NCI-H1092 treated with DMSO at 0.1 percent for 48 hours (cell line): ENCODE measurements at regions not wholly inside any gene's neighbourhood (a gene's known extent, or its start where the extent isn't known, plus 50 kb on each side); places are given as distances from the start of the nearest gene placed in this dataset.

ENCODE experiments used
- DNase-seq: peaks from one replicate; lab custom pipeline; 2025; lab: John Stamatoyannopoulos, UW

- DNase-seq: no peak
These were observed 486.0 kb downstream of the ENC1 start for GRCh38 chr5:74154526-74154925.

GRCh38 chr5:74153255-74153790 lies 487.2 kb downstream of the ENC1 start:
- no peak for DNase-seq

GRCh38 chr5:74152625-74153254 lies 487.8 kb downstream of the ENC1 start:
- no peak for DNase-seq

DNA sequence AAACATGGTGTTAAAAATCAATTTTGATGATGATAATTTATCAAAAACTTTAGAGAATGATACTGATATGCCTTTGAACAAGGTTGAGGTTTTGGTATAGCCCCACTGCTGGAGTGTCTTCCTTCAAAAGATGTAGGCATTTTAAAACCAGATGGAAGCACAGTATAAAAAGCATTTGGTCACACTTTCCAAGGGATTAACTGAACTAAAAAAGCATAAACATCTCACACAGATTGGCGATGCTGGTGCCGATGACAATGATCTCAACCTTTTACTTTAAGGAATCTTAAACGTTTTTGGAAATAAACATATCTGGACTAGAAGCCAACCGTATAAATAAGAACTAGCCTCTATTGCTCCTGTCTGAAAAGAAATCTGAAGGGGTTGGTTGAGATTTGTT lies 488.4 kb downstream of the ENC1 start:
- DNase-seq: no peak

GRCh38 chr5:74149395-74149794 lies 491.1 kb downstream of the ENC1 start:
- DNase-seq: peak; percentile 35

DNA sequence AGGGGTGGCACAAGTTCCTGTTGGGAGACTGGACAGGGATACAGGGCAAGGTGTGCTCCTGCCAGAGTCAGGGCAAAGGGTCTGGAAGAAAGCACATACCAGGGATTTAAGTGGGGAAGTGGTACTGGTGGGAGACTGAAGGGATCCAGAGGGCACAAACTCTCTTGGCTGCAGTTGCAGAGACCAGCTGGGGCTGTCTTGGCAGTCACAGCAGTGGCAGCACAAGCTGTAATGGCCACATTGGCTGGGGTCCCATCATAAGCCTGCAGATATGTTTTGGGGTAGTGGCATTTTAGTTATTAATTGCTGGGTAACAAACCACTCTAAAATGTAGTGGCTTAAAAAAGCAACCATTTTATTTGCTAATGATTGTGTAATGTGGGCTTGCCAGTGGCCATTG lies 492.2 kb downstream of the ENC1 start:
- DNase-seq: peak; percentile 17

DNA sequence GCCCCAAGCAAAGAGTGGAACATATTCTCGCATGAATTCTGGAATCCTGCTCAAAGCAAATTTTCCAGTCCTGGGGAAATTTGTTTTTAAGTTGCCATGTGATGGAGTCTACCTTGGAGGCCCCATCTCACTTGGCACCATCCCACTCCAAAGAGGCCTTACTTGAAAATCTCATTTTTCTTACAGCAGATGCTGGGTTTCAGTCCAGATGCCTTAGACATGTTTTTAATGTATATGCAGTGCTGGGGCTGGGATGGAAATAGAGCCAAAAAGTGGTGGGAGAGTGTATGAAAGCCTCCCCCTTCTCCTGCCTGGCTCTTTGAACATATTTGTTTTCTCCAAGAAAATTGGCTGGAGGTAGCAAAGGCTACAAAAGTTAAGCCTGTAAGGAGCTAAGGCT lies 493.7 kb downstream of the ENC1 start:
- no peak for DNase-seq

GRCh38 chr5:74145951-74146350 lies 494.6 kb downstream of the ENC1 start:
- DNase-seq: no peak

- no peak for DNase-seq
These were observed 496.7 kb downstream of the ENC1 start for GRCh38 chr5:74143721-74144330.

DNA sequence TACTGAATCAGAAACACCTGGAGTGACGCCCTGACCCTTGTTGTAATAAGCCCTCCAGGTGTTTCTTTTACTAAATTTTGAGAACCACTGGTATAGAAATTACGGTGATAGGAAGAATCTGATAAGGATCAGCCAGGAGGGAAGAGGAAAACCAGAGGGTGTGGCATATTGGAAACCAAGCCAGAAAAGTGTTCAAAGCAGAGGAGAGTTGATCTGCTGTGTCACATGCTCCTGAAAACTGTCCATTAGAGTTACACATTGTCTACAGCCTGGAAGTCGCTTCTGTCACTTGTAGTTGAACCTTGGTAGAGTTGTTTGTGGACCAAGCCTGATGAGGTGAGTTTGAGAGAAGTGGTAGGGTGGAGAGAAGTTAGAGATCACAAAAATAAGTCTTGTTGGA lies 497.4 kb downstream of the ENC1 start:
- DNase-seq: no peak

- DNase-seq: no peak
These were observed 499.5 kb downstream of the ENC1 start for GRCh38 chr5:74141053-74141452.

GRCh38 chr5:74140409-74140808 lies 500.1 kb downstream of the ENC1 start:
- DNase-seq: no peak

GRCh38 chr5:74139589-74139988 lies 500.9 kb downstream of the ENC1 start:
- no peak for DNase-seq

GRCh38 chr5:74138721-74139120 lies 501.8 kb downstream of the ENC1 start:
- DNase-seq: no peak

GRCh38 chr5:74136276-74136825 lies 504.2 kb downstream of the ENC1 start:
- DNase-seq: no peak

GRCh38 chr5:74135033-74135432 lies 505.5 kb downstream of the ENC1 start:
- no peak for DNase-seq

- no peak for DNase-seq
These were observed 506.5 kb downstream of the ARHGEF28 start for GRCh38 chr5:74132485-74132884.

- no peak for DNase-seq
These were observed 505.3 kb downstream of the ARHGEF28 start for GRCh38 chr5:74131250-74131649.

DNA sequence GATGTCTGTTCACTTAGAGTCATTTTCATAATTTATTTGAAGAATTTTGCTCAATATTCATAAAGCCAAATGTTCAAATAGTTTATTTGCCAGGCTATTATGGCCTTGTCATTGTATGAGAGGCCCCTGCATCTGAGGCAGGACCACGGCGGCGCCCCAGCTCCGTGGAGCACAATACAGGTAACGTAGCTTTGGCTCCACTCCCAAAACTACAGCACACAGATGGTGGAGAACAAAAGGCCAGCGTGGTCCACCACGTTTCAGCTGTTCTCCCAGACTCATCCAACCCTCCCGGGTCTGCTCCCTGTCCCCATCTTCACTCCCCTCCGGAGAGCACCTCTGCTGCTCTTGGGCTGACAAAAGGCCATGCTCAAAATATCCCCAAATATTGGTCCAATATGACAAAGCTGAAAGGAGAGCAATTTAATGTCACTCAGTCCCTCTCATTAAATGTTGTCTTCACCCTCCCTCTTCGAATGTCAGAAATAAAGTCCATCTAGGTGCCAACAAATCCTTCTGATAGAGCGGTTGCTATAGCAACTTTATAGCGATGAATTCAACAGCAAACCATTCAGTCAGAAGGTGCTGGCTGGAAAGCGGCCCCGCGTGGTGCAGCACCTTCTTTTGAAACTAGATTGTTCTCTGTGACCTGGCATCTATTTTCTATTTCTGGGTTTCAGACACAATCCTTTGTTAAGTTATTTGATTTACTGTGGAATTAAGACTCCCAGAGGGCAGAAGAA lies 504.3 kb downstream of the ARHGEF28 start:
- peak; percentile 100 for DNase-seq

DNA sequence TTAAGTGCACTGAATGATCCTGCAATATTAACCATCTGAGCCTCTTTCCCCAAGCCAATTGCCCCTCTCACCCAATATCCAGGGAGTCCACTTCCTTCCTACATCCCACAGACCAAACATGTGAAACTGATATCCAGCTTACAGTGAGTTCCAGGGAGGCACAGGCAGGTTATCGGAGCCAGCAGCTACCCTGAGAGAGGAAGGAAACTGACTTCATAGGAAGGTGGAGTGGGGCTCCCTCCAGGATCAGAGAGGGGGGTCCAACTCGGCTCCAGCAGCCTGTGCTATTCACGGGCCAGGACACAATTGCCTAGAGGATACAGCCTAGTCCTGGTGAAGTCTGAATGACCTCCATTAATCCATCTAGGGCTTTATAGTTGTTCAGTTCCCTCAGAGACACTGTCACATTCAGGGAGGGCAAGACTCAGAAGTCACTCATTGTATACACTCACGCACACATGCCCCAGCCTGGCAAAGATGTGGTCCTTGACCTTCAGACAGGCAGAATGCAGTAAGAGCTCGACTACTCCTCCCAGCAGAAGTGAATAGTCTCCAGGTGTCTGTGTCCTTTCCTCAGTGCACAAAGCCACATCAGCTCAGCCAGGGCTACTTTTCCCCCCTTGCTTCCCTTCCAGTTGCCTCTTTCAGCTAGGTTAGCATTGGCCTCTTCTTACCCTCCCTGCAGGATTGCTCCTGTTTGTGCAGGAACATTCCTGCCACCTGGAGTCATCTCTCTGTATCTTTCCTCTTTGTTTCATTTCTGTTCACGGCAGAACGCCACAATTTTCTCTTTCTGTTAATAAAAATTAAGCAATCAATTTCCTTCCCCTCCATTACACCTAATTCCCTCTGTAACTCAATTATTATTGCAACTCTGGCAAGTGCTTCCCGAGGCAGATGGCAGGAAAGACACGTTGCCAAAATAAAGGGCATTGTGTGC lies 501.7 kb downstream of the ARHGEF28 start:
- DNase-seq: peak; percentile 87

DNA sequence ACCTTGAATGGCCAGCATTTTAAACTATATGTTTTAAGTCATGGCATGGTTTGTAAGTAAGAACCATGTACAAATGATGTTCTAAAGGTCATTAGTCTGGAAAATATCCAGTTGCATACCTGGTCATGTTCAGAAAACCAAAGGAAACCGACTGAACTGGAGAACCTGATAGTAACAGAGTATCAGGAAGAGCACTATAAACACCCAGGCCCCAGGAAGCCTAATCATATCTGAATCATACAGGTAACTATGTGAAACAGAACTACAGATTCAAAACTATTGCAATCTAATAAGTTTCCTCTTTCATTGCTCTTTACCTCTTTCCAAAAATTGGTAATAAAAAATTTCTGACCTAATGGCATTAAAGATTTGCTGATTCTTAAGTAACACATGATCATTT lies 500.3 kb downstream of the ARHGEF28 start:
- no peak for DNase-seq

DNA sequence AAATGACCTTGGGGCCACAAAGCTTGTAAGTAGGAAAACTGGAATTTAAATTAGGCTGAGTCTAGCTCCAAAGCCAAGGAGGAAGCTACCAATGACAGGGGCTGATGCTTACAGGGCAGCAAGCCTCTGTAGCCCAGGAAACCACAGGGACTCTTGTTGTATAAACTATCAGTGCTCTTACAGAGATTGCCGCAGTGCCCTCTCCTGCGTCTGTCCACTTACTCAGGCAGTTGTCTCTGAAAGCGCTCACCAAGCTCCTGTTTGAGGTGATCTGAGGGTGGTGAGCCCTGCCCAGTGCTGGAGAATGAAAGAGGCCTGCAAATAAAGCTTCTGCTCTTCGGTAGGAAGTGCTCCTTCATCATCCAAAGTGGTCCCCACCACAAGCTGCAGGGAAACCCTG lies 498.8 kb downstream of the ARHGEF28 start:
- DNase-seq: no peak
